HCT116 (cell line): ENCODE measurements at regions not wholly inside any gene's neighbourhood (a gene's known extent, or its start where the extent isn't known, plus 50 kb on each side); places are given as distances from the start of the nearest gene placed in this dataset.
"Not testable (repeated sequence)": the region's sequence is repeated elsewhere in the genome, so short reads cannot be mapped to it uniquely, and the experiment has no call there.

Source experiments
- EZH2 ChIP-seq: fragments of 200-600 bp; sonication (generic); IDR thresholded peaks from 2 replicates; pipeline ENCODE4 v1.6.1; 2017; ENCODE audit warnings: antibody characterized with exemption, mixed run types
- POLR2A ChIP-seq: IDR thresholded peaks from 2 replicates; pipeline ENCODE4 v1.7.0; 2011; ENCODE audit warnings: borderline replicate concordance; ENCODE audit not compliant: insufficient read depth, insufficient read length; ENCODE audit errors: extremely low read depth
- ZFX ChIP-seq: fragments of 450-650 bp; IDR thresholded peaks from 2 replicates; pipeline ENCODE4 v1.6.1; 2017
- TF ChIP-seq, protein P1 (sequence below), 3 experiments: fragments of 200-600 bp in 1 of 3; sonication (generic) in 1 of 3; IDR thresholded peaks in 2 of 3; conservative IDR thresholded peaks in 1 of 3; 2 replicates each; pipeline ENCODE4 v1.5.1; 2012 to 2017; ENCODE audit warnings: low read depth in 2 of 3, low read length in 2 of 3, antibody characterized with exemption in 1 of 3, borderline replicate concordance in 1 of 3, control low read depth in 1 of 3, mild to moderate bottlenecking in 1 of 3, mixed read lengths in 1 of 3, mixed run types in 1 of 3, moderate library complexity in 1 of 3; ENCODE audit not compliant: insufficient read depth in 1 of 3

DNA sequence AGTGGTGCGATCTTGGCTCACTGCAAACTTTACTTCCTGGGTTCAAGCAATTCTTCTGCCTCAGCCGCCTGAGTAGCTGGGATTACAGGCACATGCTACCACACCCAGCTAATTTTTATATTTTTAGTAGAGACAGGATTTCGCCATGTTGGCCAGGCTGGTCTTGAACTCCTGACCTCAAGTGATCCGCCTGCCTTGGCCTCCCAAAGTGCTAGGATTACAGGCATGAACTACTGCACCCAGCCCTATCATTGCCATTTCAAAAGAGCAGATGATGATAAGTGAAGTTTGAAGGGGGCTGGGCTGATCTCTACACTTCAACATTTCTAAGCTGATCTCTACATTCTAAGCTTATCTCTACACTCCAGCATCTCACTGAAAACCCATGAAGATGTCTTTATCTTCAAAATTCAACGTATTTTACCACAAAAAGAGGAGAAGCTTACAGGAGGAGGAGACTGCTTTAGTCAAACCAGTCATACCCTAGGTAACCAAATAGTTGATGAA, 94.4 kb upstream of the BARHL2 start:
- TF ChIP-seq POLR2A, ZFX, EZH2: not testable (repeated sequence)
- TF ChIP-seq, protein P1, sequence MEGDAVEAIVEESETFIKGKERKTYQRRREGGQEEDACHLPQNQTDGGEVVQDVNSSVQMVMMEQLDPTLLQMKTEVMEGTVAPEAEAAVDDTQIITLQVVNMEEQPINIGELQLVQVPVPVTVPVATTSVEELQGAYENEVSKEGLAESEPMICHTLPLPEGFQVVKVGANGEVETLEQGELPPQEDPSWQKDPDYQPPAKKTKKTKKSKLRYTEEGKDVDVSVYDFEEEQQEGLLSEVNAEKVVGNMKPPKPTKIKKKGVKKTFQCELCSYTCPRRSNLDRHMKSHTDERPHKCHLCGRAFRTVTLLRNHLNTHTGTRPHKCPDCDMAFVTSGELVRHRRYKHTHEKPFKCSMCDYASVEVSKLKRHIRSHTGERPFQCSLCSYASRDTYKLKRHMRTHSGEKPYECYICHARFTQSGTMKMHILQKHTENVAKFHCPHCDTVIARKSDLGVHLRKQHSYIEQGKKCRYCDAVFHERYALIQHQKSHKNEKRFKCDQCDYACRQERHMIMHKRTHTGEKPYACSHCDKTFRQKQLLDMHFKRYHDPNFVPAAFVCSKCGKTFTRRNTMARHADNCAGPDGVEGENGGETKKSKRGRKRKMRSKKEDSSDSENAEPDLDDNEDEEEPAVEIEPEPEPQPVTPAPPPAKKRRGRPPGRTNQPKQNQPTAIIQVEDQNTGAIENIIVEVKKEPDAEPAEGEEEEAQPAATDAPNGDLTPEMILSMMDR (IDR thresholded peaks at IDR 0.05 in 2 of 3, conservative IDR thresholded peaks at IDR 0.05 in 1 of 3; ENCODE audit: borderline replicate concordance in 1 of 3, insufficient read depth in 1 of 3, low read depth in 2 of 3, low read length in 2 of 3): not testable (repeated sequence)
